GM18511 (cell line): ENCODE measurements at regions not wholly inside any gene's neighbourhood (a gene's known extent, or its start where the extent isn't known, plus 50 kb on each side); places are given as distances from the start of the nearest gene placed in this dataset.

Experiments
- ATAC-seq: cut with Tn5 transposase; IDR thresholded peaks from one replicate; pipeline ENCODE4 v1.9.1; 2021; ENCODE audit warnings: mild to moderate bottlenecking, moderate library complexity; ENCODE audit not compliant: unreplicated experiment

DNA sequence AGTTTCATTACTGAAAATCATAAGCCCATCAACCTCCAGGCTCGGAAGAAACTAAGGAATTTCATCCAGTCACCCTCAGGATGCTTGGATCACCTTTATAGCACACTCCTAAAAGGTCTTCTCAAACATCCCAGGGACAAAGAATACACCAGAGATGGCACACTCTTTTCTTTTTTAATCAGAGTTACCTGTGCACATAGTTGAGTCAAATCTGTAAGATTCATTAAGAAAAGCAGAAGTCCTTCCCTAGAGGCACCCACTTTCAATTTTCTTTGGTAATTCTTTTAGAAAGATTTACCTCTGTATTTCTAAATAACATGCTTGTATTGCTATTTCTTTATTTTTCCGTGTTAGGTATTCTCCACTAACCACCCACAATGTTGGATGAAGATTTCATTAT lies 50.6 kb upstream of the IL6 start:
- ATAC-seq: peak; percentile 56

DNA sequence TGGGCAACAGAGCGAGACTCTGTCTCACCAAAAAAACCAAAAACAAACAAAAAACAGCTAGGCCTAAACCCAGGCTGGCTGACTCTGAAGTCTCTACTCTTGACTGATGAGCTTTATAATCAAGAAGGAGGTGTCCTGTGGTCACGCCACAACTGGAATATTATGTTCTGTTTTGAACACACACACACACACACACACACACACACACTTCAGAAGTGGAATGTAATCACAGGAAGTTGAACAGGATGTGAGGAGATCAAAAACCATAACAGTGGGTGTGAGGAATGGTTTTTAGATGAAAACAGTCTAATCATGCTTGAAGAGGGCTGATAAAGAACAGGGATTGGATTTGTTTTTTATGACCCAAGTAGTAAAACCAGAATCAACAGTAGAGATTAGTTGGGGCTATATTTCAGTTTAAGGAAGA lies 51.1 kb upstream of the IL6 start:
- ATAC-seq: no peak

DNA sequence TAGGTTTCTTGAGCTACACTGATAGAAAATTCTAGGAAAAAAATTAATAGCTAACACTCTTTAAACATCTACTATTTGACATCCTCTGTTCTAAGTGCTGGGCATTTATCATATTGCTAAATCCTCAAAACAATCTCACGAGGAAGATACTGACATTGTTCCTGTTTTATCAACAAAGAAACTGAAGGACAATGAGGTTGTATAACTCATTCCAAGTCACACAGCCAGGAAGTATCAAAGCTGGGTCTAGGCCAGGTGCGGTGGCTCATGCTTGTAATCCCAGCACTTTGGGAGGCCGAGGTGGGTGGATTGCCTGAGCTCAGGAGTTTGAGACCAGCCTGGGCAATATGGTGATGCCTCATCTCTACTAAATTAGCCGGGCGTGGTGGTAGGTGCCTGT lies 51.6 kb upstream of the IL6 start:
- ATAC-seq: no peak

DNA sequence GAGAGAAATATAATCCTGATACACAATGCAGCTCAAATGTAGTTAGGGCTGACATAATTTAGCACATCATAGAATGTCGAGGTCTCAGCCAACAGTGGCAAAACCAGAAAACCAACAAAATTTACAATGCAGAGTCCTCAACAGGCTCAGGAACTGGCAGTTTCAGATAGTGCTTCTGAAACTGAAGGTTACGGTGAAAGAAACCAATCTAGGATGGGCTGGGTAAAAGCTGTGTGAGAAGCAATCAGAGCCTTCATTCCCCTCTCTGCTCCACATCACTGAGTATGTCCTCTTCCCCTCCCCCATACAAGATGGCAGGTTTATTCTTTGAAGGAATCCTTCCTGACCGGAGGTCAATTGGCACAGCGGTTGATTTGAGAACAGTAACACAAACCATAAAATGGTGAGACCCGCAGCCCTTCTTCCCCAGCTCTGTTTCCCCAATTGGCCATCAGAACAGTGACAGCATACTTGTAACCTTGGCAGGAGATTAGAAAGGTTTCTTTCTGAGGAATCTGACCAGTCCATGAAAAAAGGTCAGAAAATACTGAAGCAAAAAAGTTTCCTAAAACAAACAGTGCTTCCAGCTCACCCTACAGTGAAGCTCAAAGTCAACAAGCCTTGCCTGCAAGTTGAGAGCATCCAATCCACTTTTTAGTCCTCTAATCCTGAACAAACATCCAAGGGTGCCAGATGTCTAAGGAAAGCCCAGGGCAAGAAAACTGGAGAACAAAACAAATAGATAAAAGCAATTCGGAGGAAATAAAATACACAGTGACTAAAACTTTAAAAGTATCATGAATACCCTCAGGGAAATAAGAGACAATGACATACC lies 53.9 kb upstream of the IL6 start:
- peak; percentile 82 for ATAC-seq

DNA sequence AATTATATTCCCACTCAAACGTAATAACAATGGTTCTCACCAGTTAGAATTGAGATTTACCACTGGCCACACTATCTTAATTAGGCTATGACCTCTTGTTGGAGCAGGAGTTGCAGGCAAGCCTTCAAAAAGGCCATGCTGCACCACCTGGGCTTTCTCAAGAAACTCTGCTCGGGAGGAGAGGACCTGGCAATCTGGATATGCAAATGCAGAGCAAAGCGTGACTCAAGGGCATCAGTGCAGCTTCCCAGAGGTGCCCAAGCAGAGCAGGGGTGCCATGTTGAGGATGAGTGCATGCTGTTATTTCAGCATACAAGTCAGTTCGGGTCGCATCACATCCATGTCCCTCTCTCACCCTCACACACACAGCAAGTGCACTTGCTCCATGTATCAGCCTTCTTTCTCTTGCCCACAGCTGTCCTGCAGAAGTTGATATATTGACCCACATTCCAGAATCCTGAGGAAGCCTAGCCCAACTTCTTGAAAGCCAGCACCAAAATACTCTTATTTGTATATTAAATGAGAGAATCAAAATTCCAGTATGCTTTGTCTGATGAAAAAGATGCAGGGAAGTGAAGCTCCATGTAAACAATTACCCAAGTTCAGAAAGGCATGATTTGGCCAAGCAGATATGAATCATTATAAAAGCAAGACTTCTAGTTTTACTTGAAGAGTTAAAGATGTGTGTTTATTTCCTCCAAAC lies 55.7 kb upstream of the IL6 start:
- ATAC-seq: no peak

DNA sequence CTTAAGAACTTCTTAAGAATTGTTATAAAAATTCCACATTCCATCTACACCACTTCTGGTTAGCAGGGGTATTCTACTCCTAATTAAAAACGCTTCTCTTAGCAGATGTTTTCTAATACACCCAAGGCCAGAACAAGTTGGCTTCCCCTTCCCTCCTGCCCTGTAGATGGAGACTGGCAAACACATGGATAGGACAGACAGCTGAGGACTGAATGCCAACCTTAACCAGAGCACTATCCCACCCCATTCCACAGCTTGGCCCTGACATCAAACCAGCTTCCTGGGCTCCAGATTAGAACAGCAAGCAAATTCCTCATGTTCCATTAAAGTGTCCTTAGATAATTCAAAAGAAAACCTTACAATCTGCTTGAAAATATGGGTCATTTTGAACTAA lies 56.6 kb upstream of the IL6 start:
- ATAC-seq: no peak

DNA sequence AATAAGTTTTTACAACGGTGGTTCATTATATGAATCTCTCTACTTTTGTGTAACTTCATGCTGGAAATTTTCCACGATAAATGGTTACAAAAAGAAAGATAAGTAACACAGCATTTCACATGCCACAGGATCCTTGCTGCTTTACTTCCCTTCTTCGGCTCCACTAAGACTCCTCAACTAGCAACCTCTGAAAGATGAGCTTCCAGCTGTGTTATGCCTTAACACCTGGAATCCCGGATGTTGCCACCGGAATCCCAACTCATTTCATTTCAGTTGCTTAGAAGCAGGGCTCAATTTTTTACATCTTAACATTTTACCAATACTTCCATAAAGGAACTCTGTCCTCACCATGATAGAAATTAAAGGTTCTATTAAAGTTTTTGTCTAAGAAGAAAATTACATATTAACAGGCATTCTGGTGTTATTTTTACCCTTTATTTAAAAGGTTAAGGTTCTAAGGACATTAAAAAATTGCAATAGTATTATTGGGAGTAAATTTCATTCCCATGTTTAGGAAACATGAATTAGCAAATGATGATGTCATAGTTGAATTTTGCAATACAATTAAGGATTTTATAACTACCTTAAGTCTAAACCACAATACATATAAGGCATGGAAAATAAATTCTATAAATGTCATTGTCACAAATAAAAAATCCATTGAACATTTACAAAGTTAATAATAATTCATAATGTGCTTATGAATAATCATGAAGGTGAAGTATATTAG lies 57.1 kb upstream of the IL6 start:
- ATAC-seq: no peak

DNA sequence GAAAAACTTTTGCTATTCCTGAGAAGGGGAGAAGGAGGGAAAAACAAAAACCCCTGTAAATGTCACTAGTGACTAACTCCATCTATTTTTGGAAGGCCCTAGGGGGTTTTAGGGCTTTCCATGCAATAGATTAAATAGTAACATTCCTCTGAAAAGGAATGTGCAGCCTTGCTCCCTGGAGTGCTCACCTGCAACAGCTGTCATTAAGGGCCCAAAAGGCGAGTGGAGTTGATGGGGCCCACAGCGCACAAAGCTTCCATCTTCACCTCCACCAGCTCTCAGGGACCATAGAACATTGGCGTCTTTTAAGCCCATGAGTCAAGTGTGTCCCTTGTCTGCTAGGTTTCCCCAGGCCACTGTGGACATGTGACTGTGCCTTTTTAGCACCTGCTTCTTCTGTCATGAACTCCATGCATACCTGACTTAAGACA lies 58.0 kb upstream of the IL6 start:
- no peak for ATAC-seq

DNA sequence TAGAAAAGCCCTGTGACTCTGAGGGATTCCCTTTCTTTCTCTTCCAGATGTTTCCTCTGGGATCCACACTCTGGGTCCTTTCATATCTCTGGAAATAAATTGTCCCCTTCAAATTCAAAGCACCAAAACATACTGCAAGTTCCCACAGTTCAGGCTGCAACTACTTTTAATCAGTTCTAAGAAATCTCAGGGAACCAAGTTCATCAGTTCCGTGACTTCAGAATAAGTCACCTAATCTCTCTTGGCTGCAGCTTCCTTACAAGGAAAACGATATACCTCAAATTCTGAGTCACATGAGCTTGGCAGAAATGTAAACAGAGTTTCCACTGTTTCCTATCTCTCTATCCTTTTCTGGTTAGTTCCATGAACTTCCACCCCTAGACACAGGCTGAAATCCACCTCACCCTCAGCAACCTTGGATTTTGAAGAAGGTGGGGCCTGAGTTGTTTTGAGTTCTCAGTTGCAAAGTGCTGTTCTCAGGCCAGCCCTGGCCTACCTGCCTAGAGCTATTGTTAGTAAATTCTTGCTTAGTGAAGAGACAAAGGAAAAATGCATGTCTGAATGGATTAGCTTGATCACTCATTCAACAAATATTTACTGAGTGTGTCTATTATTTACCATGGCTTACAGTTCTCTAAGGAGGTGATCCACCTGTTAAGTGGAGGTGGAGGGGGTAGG lies 59.3 kb upstream of the IL6 start:
- ATAC-seq: no peak

DNA sequence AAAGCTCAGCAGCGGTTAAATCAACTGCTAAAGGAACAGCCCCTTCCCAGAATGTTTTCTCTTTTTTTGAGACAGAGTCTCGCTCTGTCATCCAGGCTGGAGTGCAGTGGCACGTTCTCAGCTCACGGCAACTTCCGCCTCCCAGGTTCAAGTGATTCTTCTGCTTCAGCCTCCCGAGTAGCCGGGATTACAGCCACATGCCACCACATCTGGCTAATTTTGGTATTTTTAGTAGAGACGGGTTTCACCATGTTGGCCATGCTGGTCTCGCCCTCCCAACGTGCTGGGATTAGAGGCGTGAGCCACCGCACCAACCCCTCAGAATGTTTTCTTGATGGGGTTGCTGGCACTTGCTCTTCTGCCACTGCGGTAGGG lies 59.8 kb upstream of the IL6 start:
- no peak for ATAC-seq

DNA sequence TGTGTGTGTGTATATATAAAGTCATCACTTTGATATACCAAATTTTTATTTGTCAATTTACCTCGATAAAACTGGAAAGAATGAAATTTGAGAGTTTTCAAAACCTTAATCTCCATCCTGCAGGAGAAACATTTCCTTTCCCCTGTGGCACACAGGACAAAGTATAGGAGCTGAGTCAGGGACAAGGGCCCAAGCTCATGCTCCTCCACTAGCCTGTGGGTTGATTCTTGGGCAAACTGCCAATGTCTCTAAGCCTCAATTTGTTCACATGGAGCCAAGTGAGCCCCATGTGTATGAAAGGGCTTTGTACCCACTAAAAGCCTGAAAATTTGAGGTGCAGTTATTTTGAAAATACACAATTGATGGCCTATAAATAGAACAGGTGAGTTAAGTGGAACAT lies 60.3 kb upstream of the IL6 start:
- ATAC-seq: no peak

DNA sequence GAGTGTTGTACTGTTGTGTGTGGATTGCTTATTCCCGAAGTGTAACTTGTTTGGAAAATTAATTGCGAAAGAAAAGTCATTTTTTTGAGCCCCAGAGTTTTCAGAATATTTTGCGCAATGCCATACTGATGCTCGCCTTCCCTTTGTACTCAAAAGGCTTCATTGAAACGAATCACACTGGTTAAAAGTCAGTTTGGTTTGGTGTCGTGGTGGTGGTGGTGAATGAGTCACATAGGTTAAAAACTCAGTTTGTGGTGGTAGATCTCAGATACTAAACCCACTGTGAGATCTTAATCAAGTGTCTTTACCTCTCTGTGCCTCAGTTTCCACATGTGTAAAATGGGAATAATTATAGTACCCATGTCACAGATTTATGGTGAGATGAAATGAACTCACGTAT lies 61.1 kb upstream of the IL6 start:
- no peak for ATAC-seq

DNA sequence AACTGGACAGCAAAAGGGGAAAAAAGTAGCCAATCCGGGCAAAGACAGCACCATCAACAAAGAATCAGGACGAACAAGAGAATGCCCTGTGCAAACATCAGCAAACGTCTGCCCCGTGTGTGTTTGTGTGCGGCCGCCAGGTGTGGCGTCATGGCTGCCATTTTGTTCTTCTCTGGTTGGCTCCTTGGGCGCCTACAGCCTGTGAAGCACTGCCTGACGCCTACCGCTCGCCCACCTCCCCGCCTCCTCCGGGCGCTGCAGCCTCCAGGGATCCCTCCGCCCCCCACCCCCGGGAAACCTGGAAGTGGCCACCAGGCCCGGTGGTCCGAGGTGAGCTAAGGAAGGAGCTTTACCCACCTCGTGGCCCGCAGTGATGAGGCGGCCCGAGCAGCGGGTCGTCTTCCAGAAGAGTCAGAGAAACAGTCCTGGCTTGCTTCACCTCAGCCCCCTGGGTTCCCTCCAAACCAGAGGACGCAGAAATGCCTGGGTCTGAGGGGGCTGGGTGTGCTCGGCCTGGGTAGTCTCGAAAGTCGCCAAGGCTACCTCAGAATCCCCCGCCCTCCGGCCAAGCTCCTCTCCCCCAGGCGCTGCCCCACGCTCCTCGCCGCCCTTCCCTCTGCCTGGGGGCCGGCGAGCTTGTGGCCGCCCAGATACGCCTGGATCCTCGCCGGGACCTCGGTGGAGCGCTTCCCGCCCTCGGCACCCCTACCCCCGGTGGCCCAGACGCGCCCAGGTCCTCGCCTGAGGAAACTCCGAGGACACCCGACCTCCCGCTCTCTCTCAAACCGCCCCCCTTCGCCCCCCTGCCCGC lies 61.8 kb upstream of the IL6 start:
- no peak for ATAC-seq

DNA sequence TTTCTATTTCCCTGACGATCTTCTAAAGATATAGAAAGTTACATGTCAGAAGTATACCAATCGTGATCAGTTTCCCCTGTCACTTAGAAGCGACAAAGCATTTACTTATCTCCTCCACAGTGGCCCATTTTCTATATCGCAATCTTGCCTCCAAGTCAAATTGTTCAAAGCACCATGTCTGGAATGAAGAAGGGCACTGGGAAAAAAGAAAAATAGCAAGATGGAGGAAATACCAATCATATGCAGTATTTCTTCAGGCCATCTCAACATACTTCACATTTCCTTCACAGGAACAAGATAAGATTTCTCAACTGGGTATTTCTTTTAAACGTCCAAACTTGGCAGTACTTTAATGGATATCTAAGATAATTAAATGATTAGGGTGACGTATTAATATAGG lies 63.3 kb upstream of the IL6 start:
- no peak for ATAC-seq

DNA sequence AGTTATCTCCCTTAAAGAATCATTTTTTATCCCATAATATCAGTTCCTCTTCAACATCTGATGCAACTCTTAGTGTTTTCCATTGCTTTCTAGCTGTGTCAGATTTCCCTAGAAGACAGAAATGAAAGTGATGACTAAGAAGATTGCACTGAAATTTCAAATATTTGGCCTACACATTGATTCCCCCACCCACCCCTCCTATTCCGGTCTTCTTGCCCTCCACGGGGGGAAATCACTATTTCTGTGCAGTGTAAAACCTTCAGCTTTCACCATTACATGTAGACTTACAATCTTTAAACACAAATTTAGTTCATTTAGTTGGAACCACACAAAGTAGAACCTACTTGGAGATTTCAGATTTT lies 63.7 kb upstream of the IL6 start:
- ATAC-seq: no peak

DNA sequence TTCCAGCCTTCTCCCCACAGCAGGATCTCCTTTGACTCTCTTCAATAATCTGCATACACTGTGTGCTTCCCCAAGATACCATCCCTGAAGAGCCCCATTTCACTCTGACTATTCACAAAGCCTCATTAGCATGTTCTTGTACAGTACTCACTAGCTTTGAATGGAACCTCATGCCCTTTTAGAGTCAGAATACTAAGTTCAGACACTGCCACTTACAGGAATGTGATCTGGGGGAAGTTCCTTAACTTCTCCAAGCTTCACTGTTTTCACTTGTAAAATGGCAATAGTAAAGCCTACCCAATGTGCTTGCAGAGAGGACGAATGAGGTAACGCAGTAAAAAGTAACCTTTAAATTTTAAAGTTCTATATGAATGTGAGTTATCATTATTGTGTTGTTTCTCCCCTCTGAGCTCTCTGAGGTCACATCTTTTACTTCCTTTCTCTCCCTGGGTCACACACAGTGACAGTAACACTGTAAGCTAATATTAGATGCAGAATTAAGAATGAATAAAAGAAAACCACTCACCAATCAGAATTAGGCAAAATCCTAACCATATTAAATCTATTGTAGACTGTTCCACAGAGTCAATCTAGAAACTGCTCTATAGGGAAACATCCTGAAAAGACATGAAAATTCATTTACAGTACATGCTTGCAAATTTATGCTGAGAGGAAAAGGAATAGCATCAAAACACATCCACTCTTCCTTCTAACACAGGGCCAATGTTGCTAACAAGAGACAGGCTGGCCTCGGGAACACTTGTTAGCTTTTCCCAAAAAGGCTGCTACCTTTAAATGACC lies 64.2 kb upstream of the IL6 start:
- ATAC-seq: peak; percentile 42

DNA sequence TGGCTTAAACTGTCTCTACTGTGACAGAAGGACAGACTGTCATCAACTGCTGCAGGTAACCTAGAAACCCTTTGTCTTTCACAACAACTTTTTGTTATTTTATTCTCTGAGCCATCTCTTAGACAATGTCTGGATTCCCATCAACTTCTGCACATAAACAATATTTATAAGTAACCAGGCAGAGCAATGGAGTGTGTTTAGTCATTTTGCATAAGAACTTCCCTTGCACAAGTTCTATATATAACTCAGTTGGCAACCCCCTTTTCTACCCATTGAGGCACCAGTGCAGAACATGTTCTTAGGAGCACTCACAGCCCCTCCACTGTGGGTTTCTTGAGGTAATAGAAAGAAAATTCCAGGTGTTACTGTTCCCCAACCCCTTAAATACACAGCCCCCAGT lies 65.0 kb upstream of the IL6 start:
- ATAC-seq: peak; percentile 65

DNA sequence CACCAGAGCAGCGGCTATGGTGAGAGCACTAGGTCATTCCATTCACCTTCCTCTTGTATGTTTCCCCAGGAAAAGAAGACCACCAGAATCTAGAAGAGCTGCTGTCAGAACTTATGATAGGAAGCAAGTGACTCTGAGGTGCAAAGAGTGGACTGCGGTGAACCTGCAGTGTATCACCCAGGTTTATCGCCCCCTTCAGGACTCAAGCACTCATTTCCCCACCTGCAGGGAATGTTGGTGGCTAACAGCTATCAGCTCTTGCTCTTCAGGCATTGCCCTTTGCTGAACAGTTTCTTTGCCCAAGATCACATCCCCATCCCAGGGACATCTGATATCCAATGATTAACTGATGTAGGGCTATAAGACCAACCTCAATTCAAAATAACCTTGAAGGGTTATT lies 66.3 kb upstream of the IL6 start:
- no peak for ATAC-seq

DNA sequence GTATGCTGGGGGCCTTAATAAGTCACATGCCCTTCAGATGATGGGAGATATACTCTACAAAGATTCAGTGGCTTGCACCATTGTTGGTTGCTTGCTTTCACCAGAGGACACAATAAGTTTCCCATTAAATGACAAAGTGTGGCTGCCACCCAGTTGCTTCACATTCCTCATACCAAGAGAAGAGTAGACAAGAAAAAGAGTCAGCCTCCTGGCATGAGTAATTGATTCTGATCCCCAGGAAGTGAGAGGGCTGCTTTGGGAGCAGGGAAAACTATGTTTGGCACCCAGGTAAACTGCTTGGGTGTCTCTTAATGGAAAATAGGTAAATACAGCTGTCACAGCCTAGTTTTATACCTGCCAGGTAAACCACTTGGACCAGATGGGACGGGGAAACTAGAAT lies 66.7 kb upstream of the IL6 start:
- ATAC-seq: no peak

DNA sequence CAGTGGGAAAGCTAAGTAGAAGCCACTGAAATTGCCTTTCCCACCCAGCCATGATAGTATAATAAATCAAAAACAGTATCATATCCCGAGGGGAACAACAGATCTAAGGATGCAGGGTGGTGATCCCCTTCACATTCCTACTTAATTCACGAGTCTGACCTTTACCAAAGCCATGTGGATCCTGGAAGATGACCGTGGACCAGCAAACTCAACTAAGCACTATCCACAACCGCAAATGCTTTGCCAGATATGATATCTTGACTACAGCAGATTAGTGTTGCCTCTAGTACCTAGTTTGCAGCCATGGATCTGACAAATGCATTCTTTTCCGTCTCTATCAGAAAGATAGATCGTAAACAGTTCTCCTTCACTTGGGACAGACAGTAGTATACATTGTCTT lies 67.3 kb upstream of the IL6 start:
- ATAC-seq: no peak
